ENCODE measurements at regions not wholly inside any gene's neighbourhood (a gene's known extent, or its start where the extent isn't known, plus 50 kb on each side); places are given as distances from the start of the nearest gene placed in this dataset.

DNA sequence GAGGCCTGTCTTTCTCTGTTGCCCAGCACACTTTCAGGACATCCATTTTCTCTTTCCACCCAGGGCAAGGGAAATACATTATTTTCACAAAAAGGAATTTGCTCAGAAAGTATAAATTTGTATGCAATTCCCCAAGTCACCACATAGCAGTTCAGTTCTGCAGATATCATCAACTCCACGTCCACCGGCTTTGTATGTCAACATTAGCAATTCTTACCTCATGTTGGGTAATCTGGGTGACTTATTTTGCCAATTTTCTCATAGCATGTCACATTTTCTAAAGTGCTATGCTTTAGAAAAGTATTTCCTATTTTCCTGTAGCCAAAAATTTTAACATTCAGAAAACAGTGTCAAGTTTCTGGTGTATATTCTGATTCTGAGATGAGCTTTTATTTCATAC is 501.8 kb downstream of the EFNB2 start:
- Histone ChIP-seq H3K27ac (no peak overlapping the region), H3K4me3 (no peak overlapping the region), H3K36me3 (no peaks in the 10 kb centered on the region), H3K4me1 (no peaks in the 10 kb centered on the region), H3K27me3 (no peaks in the 10 kb centered on the region), H3K9me3 (no peaks in the 10 kb centered on the region)
- intact Hi-C loops (cut with DNase I), result no loop called here
- no peak for TF ChIP-seq POLR2AphosphoS5 (IDR thresholded peaks at IDR 0.05; ENCODE audit: insufficient read depth in 1 of 2, low read depth in 1 of 2)
- TF ChIP-seq POLR2A (IDR thresholded peaks at IDR 0.05), result no peak
- TF ChIP-seq, protein P1, sequence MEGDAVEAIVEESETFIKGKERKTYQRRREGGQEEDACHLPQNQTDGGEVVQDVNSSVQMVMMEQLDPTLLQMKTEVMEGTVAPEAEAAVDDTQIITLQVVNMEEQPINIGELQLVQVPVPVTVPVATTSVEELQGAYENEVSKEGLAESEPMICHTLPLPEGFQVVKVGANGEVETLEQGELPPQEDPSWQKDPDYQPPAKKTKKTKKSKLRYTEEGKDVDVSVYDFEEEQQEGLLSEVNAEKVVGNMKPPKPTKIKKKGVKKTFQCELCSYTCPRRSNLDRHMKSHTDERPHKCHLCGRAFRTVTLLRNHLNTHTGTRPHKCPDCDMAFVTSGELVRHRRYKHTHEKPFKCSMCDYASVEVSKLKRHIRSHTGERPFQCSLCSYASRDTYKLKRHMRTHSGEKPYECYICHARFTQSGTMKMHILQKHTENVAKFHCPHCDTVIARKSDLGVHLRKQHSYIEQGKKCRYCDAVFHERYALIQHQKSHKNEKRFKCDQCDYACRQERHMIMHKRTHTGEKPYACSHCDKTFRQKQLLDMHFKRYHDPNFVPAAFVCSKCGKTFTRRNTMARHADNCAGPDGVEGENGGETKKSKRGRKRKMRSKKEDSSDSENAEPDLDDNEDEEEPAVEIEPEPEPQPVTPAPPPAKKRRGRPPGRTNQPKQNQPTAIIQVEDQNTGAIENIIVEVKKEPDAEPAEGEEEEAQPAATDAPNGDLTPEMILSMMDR (IDR thresholded peaks at IDR 0.05), result no peak
- DNase-seq (ENCODE audit: extremely low spot score in 2 of 2), result no peak

DNA sequence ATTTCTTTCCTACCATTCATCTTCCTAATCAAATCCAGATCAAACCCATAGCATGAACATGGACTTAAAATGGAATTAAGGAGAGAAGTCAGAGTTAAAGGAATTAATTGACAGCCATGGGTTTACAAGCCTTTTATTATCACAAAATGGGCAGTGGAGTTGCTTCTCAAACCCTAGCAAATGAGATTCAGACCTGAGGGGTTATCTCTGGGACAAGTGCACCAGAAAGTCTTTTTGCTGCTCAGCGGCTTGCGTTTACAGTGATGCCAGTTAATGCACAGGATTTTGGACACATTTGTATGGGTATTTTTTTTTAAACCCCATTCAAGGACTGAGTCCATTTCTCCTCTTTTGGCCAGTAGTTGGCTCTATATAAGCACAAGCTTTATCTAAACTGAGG is 503.0 kb downstream of the EFNB2 start:
- intact Hi-C loops (cut with DNase I), result no loop called here
- no peak for TF ChIP-seq POLR2AphosphoS5 (IDR thresholded peaks at IDR 0.05; ENCODE audit: insufficient read depth in 1 of 2, low read depth in 1 of 2)
- TF ChIP-seq POLR2A (IDR thresholded peaks at IDR 0.05), result no peak
- TF ChIP-seq, protein P1 (IDR thresholded peaks at IDR 0.05), result no peak
- no peaks in the 10 kb centered on the region for H3K27me3 ChIP-seq
- no peaks in the 10 kb centered on the region for H3K4me1 ChIP-seq
- no peaks in the 10 kb centered on the region for H3K36me3 ChIP-seq
- DNase-seq (ENCODE audit: extremely low spot score in 2 of 2), result no peak
- no peak overlapping the region for H3K27ac ChIP-seq
- H3K9me3 ChIP-seq, result no peaks in the 10 kb centered on the region
- H3K4me3 ChIP-seq, result no peak overlapping the region

DNA sequence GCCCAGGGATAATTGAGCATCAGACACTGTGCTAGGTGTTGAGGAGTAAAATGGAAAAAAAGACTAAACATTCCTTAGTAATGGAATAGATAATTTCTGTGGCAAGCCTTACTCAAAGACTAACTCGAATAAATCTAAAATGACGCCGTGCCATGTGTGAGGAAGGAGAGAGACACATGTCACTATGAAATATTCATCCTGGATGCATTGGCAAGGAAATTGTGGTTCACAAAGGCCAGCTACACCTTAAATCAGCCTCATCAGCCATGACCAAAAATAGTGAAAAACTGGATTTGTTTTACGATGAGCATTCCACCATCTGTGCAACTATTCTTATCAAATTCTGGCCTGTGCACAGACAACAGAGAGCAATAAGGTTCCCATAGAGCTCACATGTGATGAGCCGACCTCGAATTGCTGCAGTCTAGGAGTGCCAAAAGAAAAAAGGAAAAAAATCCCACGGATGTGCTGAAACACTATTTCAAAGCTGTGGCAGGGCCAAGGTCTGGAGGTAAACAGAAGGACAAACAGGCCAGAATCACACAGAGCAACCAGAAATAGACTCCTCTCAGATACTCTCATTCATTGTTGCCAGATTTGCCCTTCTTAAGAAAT is 505.7 kb downstream of the EFNB2 start:
- no peaks in the 10 kb centered on the region for H3K36me3 ChIP-seq
- DNase-seq (ENCODE audit: extremely low spot score in 2 of 2), result no peak
- TF ChIP-seq POLR2AphosphoS5 (IDR thresholded peaks at IDR 0.05; ENCODE audit: insufficient read depth in 1 of 2, low read depth in 1 of 2) (no peak), POLR2A (IDR thresholded peaks at IDR 0.05) (no peak)
- TF ChIP-seq, protein P1 (IDR thresholded peaks at IDR 0.05), result no peak
- H3K27me3 ChIP-seq, result no peaks in the 10 kb centered on the region
- H3K4me1 ChIP-seq, result no peaks in the 10 kb centered on the region
- H3K4me3 ChIP-seq, result no peak overlapping the region
- no peaks in the 10 kb centered on the region for H3K9me3 ChIP-seq
- no peak overlapping the region for H3K27ac ChIP-seq
- intact Hi-C loops (cut with DNase I), result no loop called here

DNA sequence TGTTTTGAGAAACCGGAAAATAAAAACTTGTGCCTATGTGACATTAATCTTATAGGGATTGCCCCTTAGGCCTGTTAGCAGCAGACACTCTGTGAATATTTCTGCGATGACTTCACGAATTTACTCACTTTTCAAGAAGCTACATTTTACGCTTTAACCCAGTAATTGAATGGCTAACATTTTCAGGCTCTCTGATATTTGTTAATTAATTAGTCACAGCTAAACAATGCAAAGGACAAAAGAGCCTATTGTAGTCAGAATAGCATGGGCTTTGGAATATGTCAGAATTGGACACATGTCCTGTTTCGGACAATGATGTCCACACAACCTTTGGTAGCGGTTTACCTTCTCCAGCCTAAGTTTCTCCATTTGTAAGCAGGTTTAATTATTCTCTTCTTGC is 506.6 kb downstream of the EFNB2 start:
- intact Hi-C loops (cut with DNase I), result no loop called here
- no peak overlapping the region for H3K27ac ChIP-seq

DNA sequence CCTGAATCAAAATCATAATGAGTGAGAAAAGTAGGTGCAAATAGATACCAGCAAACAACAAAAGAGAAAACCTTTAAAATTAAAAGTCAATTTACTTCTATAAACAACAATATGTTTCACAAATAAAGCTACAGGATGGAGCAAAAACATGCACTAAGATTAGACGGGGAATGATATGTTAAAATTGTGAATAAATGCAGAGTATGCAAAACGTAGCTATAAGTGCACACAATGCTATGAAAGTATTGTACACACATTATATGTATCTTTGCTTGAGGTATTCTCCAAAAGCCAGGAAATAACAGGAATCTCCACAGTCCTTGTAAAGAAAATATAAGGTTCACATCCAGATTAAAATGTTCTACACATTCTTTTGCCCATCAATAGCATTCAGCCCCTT is 523.9 kb downstream of the EFNB2 start:
- Histone ChIP-seq H3K4me1 (no peaks in the 10 kb centered on the region), H3K4me3 (no peak overlapping the region), H3K27me3 (no peaks in the 10 kb centered on the region), H3K36me3 (no peaks in the 10 kb centered on the region), H3K9me3 (no peaks in the 10 kb centered on the region), H3K27ac (no peak overlapping the region)
- intact Hi-C loops (cut with DNase I), result loop anchor here (5.0 kb wide), 1 partner anchor 1989 kb away; no protein-coding TSS in a partner anchor
- DNase-seq (ENCODE audit: extremely low spot score in 2 of 2), result no peak
- TF ChIP-seq POLR2AphosphoS5 (IDR thresholded peaks at IDR 0.05; ENCODE audit: insufficient read depth in 1 of 2, low read depth in 1 of 2), result no peak
- no peak for TF ChIP-seq POLR2A (IDR thresholded peaks at IDR 0.05)
- TF ChIP-seq, protein P1 (IDR thresholded peaks at IDR 0.05), result no peak

More for the DNA sequence above, 506.6 kb downstream of the EFNB2 start:
- TF ChIP-seq POLR2AphosphoS5 (IDR thresholded peaks at IDR 0.05; ENCODE audit: insufficient read depth in 1 of 2, low read depth in 1 of 2) (no peak), POLR2A (IDR thresholded peaks at IDR 0.05) (no peak)
- TF ChIP-seq, protein P1 (IDR thresholded peaks at IDR 0.05), result no peak
- no peaks in the 10 kb centered on the region for H3K4me1 ChIP-seq
- DNase-seq (ENCODE audit: extremely low spot score in 2 of 2), result no peak
- no peak overlapping the region for H3K4me3 ChIP-seq
- H3K27me3 ChIP-seq, result no peaks in the 10 kb centered on the region
- H3K36me3 ChIP-seq, result no peaks in the 10 kb centered on the region
- no peaks in the 10 kb centered on the region for H3K9me3 ChIP-seq

Measured in vagina (tissue), 2 donors.